Astrocyte (in vitro differentiated cells and primary cell): ENCODE measurements at regions not wholly inside any gene's neighbourhood (a gene's known extent, or its start where the extent isn't known, plus 50 kb on each side); places are given as distances from the start of the nearest gene placed in this dataset.

Source experiments
- DNase-seq: peaks from one replicate; pipeline ENCODE4 v3.0.0-alpha.2; 2010; ENCODE audit warnings: low read depth
- FAIRE-seq: peaks from 2 replicates; lab custom pipeline; 2011; peaks lifted over from hg19 to GRCh38; lab: Jason Lieb, UNC
- H2AFZ ChIP-seq: 2 replicates; pipeline ENCODE4 v1.6.0; 2012; ENCODE audit warnings: low read depth, low read length, inconsistent platforms
- H3K27ac ChIP-seq: 2 replicates; pipeline ENCODE4 v1.5.1; 2011; ENCODE audit warnings: low read depth, low read length, inconsistent platforms
- H3K27me3 ChIP-seq: 2 replicates; pipeline ENCODE4 v1.6.0; 2011; ENCODE audit warnings: low read length, inconsistent platforms; ENCODE audit not compliant: insufficient read depth
- H3K36me3 ChIP-seq: 2 replicates; pipeline ENCODE4 v1.5.1; 2011; ENCODE audit warnings: low read length, inconsistent platforms; ENCODE audit not compliant: insufficient read depth
- H3K4me1 ChIP-seq: 2 replicates; pipeline ENCODE4 v1.5.1; 2011; ENCODE audit warnings: low read length, inconsistent platforms; ENCODE audit not compliant: insufficient read depth
- H3K4me2 ChIP-seq: 2 replicates; pipeline ENCODE4 v1.6.0; 2012; ENCODE audit warnings: low read length, inconsistent platforms
- H3K4me3 ChIP-seq: 2 replicates; pipeline ENCODE4 v1.5.1; 2011; ENCODE audit warnings: low read depth, mild to moderate bottlenecking, low read length, inconsistent platforms; ENCODE audit not compliant: insufficient read depth
- H3K79me2 ChIP-seq: 2 replicates; pipeline ENCODE4 v1.6.0; 2012; ENCODE audit warnings: mild to moderate bottlenecking, low read length, inconsistent platforms; ENCODE audit not compliant: insufficient read depth
- H3K9ac ChIP-seq: 2 replicates; pipeline ENCODE4 v1.6.0; 2012; ENCODE audit warnings: mild to moderate bottlenecking, low read length, inconsistent platforms
- H3K9me3 ChIP-seq: 2 replicates; pipeline ENCODE4 v1.5.1; 2012; ENCODE audit warnings: low read depth, mild to moderate bottlenecking, low read length, inconsistent platforms; ENCODE audit not compliant: insufficient read depth
- H4K20me1 ChIP-seq: 2 replicates; pipeline ENCODE4 v1.6.0; 2012; ENCODE audit warnings: low read length, inconsistent platforms; ENCODE audit not compliant: insufficient read depth
- H3K27ac Mint-ChIP-seq: one replicate; pipeline ENCODE4 v1.8.0; 2021; ENCODE audit warnings: mild to moderate bottlenecking, mixed read lengths; ENCODE audit not compliant: unreplicated experiment
- H3K27me3 Mint-ChIP-seq: one replicate; pipeline ENCODE4 v1.8.0; 2021; ENCODE audit warnings: low read depth, mixed read lengths; ENCODE audit not compliant: unreplicated experiment
- H3K36me3 Mint-ChIP-seq: one replicate; pipeline ENCODE4 v1.8.0; 2021; ENCODE audit warnings: low read depth, mixed read lengths; ENCODE audit not compliant: unreplicated experiment
- H3K4me1 Mint-ChIP-seq: one replicate; pipeline ENCODE4 v1.8.0; 2021; ENCODE audit warnings: low read depth, mixed read lengths; ENCODE audit not compliant: unreplicated experiment
- H3K4me3 Mint-ChIP-seq: one replicate; pipeline ENCODE4 v1.8.0; 2021; ENCODE audit warnings: mild to moderate bottlenecking, moderate library complexity, mixed read lengths; ENCODE audit not compliant: unreplicated experiment
- H3K9me3 Mint-ChIP-seq: one replicate; pipeline ENCODE4 v1.8.0; 2021; ENCODE audit warnings: mild to moderate bottlenecking, mixed read lengths; ENCODE audit not compliant: unreplicated experiment
- CTCF ChIP-seq: IDR thresholded peaks from 2 replicates; pipeline ENCODE4 v1.5.1; 2011; ENCODE audit warnings: low read depth, mild to moderate bottlenecking, inconsistent platforms, low read length, moderate library complexity; ENCODE audit not compliant: insufficient read depth
- EZH2 ChIP-seq: IDR thresholded peaks from 2 replicates; pipeline ENCODE4 v1.6.1; 2012; ENCODE audit warnings: mild to moderate bottlenecking, low read length, inconsistent platforms; ENCODE audit not compliant: insufficient read depth

DNA sequence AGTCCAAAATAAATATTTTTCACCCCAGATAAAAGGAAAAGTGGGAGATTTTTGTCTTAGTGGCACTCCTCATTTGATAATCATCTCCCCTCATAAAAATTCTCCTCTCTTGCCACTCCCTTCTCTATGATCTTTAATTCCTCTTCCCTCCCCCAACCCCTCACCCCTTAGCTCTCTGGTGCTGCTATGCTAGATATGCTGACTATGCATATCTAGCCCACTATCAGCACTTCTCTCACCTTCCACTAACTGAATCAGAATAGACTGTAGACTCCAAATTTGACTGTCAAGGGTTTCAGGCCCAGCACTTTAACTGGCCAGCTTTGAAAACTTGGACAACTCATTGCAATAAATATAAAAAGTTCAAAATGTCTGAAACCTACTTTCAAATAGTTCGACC, 254.2 kb downstream of the ETNK1 start:
- Mint-ChIP-seq H3K9me3 (peaks cover 9% of the 10 kb centered on the region), H3K4me1 (no peaks in the 10 kb centered on the region), H3K4me3 (no peak overlapping the region), H3K27ac (no peak overlapping the region), H3K27me3 (no peaks in the 10 kb centered on the region), H3K36me3 (no peaks in the 10 kb centered on the region)
- H3K4me2 ChIP-seq, result no peak overlapping the region
- no peaks in the 10 kb centered on the region for H3K79me2 ChIP-seq
- no peak overlapping the region for H2AFZ ChIP-seq
- FAIRE-seq (no peak), DNase-seq (no peak)
- no peaks in the 10 kb centered on the region for H3K9me3 ChIP-seq
- H3K4me1 ChIP-seq, result no peaks in the 10 kb centered on the region
- no peak for TF ChIP-seq EZH2
- TF ChIP-seq CTCF, result no peak
- no peak overlapping the region for H3K4me3 ChIP-seq
- H4K20me1 ChIP-seq, result no peaks in the 10 kb centered on the region
- H3K27ac ChIP-seq, result no peak overlapping the region
- H3K9ac ChIP-seq, result no peak overlapping the region
- no peaks in the 10 kb centered on the region for H3K27me3 ChIP-seq
- H3K36me3 ChIP-seq, result no peaks in the 10 kb centered on the region

- Mint-ChIP-seq H3K27me3 (no peaks in the 10 kb centered on the region), H3K4me3 (no peak overlapping the region), H3K27ac (no peak overlapping the region), H3K9me3 (peaks cover 9% of the 10 kb centered on the region), H3K36me3 (no peaks in the 10 kb centered on the region), H3K4me1 (no peaks in the 10 kb centered on the region)
- Histone ChIP-seq H3K36me3 (no peaks in the 10 kb centered on the region), H3K79me2 (no peaks in the 10 kb centered on the region), H3K27ac (no peak overlapping the region), H4K20me1 (no peaks in the 10 kb centered on the region), H2AFZ (no peak overlapping the region), H3K4me1 (no peaks in the 10 kb centered on the region), H3K4me2 (no peak overlapping the region), H3K4me3 (no peak overlapping the region), H3K27me3 (no peaks in the 10 kb centered on the region), H3K9me3 (no peaks in the 10 kb centered on the region), H3K9ac (no peak overlapping the region)
- TF ChIP-seq CTCF (no peak), EZH2 (no peak)
- FAIRE-seq, result no peak
- no peak for DNase-seq
Measured at GRCh38 chr12:22880331-22880730, 255.4 kb downstream of the ETNK1 start.

- no peaks in the 10 kb centered on the region for H4K20me1 ChIP-seq
- H3K36me3 Mint-ChIP-seq, result no peaks in the 10 kb centered on the region
- no peaks in the 10 kb centered on the region for H3K4me1 ChIP-seq
- no peak overlapping the region for H3K4me3 ChIP-seq
- no peaks in the 10 kb centered on the region for H3K79me2 ChIP-seq
- no peak overlapping the region for H3K4me2 ChIP-seq
- H2AFZ ChIP-seq, result no peak overlapping the region
- H3K27me3 ChIP-seq, result no peaks in the 10 kb centered on the region
- no peaks in the 10 kb centered on the region for H3K27me3 Mint-ChIP-seq
- FAIRE-seq, result no peak
- DNase-seq, result no peak
- H3K27ac ChIP-seq, result no peak overlapping the region
- peaks cover 9% of the 10 kb centered on the region for H3K9me3 Mint-ChIP-seq
- TF ChIP-seq EZH2 (no peak), CTCF (no peak)
- H3K9me3 ChIP-seq, result no peaks in the 10 kb centered on the region
- no peak overlapping the region for H3K4me3 Mint-ChIP-seq
- H3K4me1 Mint-ChIP-seq, result no peaks in the 10 kb centered on the region
- no peaks in the 10 kb centered on the region for H3K36me3 ChIP-seq
- no peak overlapping the region for H3K9ac ChIP-seq
- no peak overlapping the region for H3K27ac Mint-ChIP-seq
Measured at GRCh38 chr12:22880807-22881206, 255.8 kb downstream of the ETNK1 start.
